NCI-H187 treated with DMSO at 0.1 percent for 48 hours (cell line): ENCODE measurements at regions not wholly inside any gene's neighbourhood (a gene's known extent, or its start where the extent isn't known, plus 50 kb on each side); places are given as distances from the start of the nearest gene placed in this dataset.

Source experiments
- DNase-seq: peaks from one replicate; lab custom pipeline; 2025; lab: John Stamatoyannopoulos, UW

DNA sequence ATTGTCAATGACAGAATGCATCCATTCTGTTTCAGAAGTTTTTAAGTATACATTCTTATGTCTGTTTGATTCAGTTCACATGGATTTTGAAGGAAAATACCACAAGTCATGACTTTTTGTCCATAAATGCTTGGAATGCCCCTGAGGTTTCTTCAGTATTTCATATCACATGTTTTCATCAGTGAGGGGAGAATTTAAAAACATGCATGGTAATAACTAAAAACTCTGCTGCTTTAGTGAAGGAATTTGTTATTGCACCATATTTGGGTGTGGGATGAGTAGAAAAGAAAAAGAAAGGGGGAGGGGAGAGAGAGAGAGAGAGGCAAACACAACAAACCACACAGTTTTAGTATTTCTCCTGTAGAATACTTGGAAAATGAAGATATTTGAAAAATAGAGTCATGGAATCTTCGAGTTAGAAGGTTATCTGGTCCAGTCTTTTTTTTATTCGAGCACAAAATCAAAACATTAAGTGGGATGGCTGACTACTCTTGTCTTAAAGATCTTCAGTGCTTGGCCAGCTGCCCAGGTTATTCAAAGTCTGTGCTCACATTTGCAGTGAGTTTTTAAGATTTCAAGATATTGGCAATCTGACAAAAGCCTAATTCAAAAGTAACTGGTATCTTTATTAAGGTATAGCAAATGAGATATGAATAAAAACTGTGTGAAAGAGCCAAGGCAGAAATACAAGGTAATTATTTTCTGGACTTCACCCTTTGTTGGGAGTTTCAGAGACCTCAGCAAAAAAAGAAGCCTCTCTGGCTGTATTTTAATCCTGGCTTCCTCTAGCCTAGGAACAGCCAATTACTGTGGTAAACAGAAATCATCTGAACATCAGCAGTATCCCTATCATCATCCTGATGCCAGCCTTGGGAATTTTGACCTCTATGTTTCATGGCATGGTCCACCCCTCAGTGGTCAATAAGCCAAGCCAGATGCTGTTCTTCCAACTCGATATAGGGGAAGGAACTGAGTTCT, 687.9 kb upstream of the CITED2 start:
- DNase-seq = no peak

DNA sequence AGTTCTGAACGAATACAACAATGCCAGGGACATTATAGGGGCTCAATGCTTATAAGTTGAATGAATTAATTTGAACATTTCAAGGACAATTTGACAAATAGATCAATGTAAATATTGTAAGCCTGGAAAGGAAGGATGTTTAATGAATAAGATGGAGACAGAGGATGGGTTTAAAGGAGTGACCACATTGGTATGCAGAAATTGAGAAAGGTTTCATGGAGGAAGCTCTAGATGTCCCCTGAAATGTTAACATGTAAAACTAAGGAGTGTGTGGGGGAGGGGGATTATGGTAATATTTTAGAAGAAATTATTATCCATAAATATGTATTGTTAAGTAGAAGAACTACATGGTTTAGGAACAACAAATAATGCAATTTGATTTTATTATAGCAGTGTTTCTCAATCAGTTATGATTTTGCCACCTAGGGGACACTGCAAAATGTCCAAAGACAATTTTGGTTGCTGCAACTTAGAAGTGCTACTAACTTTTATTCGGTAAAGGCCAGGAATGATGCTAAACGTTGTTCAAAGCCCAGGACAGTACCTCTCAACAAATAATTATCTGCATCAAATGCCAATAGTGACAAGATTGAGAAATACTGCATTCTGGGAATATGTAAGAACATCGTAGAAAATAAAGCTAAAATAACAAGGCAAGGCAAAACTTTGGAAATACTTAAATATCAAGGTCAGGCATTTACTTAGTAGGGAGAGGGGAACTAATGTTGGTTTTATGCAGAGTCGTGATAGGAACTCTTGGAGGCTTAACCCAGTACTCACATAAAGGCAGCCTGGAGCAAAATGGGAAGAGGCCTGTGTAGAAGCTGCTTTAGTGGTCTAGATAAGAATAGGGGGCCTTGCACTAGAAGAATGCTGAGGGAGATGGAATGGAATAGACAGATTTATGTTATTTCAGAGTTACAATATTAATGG, 686.9 kb upstream of the CITED2 start:
- no peak for DNase-seq

DNA sequence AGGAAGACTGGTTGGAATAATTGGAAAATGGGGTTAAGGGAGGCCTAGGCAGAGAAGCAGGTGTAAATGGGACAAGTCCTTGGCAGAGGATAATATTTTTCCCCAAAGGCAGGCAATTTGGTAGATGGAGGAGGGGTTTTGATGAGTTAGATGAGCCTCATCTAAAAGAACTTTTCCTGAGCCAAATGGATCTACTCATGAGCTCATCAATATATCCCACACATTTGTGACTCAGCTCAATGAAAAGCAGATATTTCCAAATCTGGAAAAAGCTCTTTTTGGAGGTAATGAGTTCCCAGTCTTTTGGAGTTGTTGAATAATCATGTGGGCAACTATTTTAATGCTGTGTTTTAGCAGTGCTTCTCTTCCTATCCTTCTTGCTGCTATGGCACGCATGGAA, 685.5 kb upstream of the CITED2 start:
- no peak for DNase-seq

DNA sequence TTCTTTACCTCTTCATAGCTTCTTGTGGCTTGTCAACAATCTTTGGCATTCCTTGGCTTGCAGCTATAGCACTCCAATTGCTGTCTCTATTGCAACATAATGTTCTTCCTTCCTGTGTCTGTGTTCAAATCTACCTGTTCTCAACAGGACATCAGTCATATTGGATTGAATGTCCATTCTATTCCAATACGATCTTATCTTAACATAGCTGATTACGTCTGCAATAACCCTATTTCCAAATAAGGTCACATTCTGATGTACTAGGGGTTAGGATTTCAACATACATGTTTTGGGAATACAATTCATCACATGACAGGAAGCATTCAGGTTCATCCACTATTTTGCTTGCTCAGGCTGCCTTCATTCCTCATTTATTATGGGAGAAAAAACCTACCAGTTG, 684.4 kb upstream of the CITED2 start:
- DNase-seq = no peak

DNA sequence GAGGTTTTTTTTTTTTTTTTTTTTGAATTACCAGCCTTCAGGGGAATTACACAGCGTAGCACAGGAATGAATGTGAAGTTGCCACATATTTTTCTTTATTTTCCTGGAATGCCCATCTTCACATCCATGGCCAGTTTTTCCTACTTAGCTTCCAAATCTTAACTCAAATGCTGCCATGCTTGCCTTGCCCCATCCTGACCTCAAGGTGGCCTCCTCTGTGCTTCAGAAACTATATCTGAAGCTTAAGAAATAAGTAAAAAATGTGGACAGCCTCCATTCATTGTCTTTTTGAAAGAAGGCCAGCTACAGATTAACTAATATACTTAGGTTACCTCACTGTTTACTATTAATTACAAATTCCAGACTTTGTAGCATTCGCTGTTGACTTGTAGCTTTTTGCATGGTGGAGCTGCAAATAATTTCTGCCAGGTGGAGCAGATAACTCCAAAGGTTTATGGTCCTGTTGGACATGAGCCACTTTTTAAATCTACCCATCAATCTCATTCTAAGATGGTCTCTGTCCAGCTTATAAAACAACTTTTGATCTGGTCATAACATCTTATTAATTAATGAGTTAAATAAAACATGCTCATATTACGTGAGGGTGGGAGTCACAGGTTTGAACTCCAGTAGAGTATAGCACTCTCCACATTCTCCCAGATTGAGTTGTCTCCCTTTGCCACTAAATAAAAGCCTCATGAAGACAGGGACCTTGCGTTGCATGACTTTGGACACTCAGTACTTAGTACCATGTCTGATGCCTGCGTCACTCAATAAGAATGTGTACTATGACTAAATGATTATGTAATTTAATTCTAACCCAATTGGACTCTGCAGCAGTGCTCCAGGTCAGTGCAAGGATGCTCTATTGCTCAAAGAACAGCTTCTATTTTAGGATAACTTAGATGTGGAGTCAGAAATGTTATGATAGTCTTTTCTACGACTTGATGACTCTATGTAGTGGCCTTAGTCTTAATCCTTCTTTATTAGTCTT, 678.6 kb upstream of the CITED2 start:
- DNase-seq = no peak

DNA sequence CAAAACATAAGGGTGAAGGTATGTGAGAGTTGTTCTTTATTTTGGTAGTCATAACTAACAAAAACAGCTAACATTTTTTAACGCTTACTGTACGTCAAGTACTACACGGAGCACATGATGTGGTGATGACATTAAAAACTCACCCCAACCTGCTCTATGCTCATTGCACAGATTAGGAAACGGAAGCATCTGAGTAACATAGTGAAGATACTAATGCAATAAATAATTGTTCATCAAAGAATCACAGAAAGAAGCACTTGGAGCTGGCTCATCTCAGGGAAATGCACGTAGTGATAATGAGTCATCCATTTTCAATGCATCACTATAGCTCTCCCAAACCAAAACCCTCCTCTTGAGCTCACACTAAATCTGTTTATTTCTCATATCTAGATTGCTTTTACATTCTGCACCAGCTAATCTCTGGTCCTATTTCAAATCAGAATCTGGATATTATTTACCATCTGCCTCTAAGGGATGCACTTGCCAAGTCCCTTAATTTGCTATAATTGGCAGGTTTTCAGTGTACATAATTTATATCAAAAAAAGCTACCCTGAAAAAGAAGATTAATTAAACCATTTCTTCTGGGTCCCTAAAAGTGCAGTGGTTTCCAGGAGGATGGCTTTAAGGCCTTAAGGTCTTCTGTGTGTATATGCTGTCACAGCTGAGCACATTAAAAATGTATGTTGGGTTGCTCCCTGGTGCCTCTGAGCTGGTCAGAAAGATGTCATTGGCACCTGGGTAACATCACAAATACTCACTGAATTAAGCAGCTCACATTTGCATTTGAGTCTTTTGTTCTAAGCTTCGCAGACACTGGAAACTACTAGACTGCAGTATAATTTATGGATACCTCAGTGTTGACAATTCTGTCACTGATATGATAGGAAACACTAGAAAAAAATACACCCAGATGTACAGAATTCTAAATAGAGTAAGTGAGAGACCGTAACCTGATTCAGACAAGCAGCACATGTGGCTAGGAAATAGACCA, 677.4 kb upstream of the CITED2 start:
- no peak for DNase-seq

DNA sequence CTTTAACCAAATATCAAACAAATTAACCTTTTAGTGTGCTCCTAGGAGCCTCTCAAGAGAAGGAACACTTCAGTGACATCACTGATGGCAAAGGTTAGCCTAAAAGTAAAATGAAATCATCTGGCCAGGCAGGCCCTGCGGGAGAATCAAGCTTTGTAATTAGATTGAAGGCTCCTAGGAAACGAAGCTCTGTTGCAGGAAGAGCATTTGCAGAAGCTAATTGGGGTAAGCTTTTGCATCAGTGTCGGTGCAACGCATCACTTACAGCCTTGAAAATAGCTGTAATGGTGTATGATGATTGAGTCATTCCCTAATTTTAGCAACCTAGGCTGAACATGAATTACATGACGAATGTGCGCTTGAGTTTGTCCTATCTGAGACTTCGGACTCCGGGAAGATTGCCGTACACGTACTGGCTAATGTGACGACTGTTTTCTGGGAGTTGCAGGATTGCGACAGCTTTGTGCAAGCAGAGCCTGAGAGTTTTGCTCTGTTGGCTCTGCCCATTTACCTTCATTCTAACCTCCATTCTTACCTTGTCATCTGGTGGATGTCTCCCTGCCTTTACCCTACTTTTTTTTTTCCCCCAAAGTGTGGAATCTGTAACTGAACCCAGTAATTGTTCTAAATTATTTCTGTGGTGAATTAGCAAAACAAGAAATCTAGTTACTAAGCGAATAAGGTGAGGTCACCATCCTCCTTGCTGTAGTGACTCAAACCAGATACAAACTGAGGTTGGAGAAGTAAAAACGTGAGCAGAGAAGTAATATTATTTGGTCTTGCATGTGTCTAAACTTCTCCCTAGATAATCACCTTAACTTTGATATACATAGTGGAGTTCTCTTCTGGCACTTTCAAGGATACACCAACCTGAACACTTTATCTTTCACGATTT, 675.9 kb upstream of the CITED2 start:
- no peak for DNase-seq

DNA sequence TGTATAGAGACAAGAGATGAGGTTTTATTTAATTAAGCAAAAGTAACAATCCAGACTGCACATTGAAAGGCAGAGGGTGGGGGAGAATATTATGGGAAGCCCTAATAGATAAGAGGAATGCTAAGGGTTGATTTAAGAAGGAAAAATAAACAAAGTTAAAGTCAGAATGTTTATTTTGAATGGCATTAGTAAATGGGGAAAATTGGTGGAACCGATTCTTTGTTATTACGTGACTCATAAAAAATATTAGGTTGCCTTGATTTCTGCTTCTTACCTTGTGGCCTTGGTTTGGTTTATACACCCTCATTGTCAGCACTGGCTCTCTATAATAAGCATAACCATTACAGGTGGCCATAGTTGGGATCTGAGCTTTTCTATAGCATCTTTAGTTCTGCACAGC, 674.8 kb upstream of the CITED2 start:
- DNase-seq = no peak

DNA sequence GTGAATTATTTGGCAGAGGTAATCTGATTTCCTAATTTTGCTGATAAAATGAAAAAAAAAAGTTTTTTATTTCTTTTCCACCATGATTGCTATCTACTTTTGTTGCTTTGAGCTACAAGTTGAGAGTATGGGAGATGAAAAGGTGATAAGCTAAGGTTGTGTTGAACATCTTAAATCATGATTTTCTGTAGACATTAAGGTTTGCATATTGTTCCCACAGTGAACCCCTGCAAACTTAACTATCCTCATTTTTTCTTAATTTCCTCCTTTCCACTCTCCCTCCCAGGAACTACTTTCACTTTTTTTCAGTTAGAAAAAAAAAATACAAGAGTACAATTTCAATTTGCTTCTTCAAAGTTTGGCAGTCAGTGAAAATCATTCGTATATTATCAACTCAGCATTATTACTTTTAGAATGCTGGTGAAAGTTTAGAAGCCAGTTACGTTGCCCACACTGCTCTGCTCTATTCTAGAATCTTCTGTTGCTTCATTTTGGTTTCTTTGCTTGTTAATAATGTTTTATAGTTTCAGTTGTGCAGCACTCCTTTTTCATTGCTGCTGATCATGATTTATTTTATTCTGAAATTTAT, 673.8 kb upstream of the CITED2 start:
- DNase-seq = no peak

DNA sequence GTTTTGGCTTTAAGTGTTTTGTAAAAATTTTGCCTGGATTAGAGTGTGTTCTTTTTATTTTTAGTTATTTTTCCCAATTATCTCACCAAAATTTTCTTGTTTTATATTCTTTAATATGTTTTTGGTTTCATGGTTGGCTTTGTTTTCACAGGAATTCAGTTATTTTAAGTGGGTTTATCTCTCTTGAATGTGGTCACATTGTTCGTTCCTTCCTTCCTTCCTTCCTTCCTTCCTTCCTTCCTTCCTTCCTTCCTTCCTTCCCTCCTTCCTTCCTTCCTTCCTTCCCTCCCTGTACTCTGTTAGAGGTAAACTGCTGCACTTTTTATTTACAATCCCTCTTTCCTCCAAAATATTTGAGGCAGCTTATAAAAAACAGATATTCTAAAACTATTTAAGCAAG, 672.9 kb upstream of the CITED2 start:
- no peak for DNase-seq

DNA sequence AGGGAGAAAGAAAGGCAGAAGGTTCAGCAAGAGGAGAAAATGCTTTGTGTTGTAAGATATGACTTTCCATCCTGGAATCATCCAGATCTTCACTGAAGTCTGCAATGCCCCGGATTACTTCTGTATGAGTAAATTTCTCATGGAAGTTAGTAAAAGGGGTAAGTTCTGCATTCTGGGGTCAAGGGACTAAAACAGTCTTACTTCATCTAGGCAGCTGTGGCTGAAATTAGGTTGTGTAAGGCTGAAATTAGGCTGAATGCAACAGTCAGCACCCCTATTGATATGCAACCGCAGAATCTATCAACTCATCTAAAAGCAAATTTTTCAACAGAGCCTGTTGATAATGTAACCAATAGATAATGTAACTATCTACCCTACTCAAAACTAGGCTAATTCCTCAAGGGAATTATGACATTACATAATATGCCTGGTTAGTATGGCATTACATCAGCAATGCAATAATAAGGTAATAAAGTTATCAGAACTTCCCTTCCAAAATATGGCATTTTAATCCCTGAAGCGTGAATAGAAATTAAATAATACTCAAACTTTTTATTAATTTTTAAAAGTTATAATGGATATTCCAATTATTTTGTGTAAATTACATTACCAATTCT, 671.7 kb upstream of the CITED2 start:
- no peak for DNase-seq

DNA sequence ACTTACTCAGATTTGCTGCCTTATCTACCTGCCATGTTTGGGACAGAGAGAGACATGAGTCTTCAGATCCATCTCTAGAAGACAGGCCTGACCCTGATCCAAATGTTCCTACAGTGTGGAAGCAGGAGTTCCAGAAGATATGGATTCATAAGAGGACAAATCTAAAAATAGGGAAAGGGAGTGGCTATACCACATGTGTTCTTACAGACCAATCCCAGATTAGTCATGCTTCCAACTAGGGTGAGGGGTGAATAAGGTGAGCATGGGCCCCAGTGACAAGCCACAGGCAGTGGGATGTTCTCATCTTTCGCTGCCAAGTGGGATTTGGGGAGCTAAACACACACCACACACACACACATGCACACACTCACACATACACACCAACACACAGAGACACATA, 670.7 kb upstream of the CITED2 start:
- no peak for DNase-seq

DNA sequence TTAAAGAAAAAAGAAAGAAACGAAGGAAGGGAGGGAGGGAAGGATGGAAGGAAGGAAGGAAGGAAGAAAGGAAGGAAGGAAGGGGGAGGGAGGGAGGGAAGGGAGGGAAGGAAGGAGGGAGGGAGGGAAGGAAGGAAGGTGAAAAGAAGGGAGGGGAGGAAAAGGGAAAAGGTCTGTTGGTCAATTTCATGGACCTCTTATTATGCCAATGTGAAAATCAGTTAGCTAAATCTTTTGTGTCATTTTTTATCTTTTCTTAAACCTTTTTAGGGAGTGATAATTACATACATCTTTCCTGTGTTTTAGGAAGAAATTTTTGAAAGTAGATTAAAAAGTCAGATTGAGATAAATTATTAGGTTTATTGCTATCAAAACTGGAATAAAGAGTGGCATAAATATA, 670.2 kb upstream of the CITED2 start:
- no peak for DNase-seq

DNA sequence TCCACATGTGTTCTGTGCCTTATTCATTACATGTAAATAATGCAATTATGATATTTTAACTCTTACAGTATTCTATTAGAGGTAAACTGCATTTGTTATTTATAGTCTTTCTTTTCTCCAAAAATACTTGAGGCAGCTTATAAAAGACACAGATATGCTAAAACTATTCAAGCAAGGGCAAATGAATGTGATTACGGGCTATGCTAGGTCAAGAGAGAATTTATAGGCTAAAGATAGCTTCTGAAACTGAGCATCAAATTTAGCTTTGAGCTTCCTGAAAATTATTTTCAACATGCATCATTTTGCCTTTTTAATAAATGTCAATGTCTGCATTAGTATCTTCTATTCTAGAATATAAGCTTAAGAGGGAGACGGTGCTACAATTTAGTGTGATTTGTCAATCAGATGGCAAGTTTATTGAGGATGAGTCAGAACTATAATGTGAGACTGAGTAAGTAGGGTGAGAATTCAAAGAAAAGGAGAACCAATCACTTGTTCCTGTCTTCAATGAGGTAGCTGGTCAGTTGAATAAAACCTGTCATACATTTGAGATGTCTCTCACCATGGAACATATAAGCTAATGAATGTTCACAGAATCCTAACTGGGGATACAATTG, 669.4 kb upstream of the CITED2 start:
- DNase-seq = no peak

DNA sequence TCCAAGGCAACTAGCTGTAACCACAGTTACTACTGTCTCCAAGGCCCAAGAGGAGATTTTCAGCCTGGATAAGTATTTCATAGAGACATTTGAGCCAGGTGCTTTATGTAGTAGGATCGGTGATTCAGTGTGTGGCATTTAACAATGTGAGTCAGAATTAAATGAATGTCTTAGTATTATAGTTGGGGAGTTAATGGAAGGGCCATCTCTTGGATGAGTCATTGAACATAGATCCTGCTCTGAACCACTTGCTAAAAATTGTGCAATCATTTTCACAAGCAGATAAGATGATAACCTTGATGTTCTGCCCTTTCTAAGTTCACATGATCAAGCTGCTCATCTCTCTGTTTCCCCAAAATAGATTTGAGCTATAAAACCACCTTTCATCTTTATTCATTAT, 668.9 kb upstream of the CITED2 start:
- no peak for DNase-seq

DNA sequence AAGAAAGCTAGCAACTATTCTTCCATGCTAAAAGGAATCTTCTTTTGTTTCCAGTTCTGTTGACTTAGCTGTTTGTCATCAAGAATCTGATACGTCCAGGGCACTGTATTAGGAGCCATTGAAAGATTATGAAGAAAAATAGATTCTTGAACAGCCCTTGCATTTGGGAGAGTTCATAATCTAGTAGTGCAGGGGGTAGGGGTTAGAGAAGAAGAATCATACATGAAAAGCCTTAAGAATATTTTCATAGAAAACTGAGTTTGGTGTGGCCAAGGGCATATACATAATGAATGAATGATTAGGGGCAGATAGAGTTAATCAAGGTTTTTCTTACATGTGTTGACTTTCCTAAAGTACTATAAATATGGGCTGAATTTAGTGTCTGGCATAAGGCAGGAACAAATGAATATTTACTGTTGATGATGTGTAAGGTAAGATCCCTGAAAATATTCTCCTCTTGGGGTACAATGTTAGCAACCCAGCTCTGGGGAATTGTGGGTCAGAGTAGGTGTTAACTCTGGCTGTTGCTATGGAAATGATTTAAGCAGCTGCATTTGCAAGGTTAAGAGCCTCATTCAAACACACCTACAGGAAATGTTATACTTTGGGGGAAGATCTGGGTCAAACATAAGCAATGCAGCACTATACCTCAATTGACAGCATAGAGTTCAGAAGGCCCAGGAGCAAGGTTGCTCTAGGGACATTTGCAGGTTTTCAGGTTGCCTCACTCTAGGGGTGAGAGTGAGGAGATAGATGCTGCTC, 667.3 kb upstream of the CITED2 start:
- no peak for DNase-seq

DNA sequence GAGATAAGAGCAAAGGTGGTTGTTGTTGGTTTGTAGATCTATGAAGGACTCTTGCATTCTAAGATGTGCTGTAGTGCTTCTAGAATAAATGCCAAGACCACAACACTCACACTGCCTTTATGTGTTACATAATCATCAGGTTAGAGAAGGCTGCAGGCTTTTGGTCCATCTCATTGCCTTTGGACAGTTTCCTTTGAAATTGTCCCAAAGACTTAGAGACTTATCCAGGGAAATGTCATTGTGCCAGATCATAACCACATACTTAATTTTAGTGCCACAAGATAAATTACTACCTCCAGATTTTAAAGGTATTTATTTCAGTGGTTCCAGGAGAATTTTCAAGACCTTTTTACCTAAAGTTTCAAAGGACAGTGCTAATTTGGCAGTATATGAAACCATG, 666.6 kb upstream of the CITED2 start:
- DNase-seq = no peak
